ENCODE measurements at regions not wholly inside any gene's neighbourhood (a gene's known extent, or its start where the extent isn't known, plus 50 kb on each side); places are given as distances from the start of the nearest gene placed in this dataset.

GRCh38 chr17:12519956-12520594 lies 145.6 kb upstream of the MYOCD start:
- ChIA-PET POLR2A (no interaction called here), CTCF (interaction anchor here (1.7 kb wide), 1 partner anchor 26 kb away, joined by 5 read pairs; no protein-coding TSS in a partner anchor)
- TF ChIP-seq BHLHE40 (IDR thresholded peaks at IDR 0.05; ENCODE audit: borderline replicate concordance) (no peak), HDGF (IDR thresholded peaks at IDR 0.05; ENCODE audit: borderline replicate concordance) (no peak), ARNT (IDR thresholded peaks at IDR 0.05) (no peak), SUZ12 (IDR thresholded peaks at IDR 0.05) (no peak), SP1 (IDR thresholded peaks at IDR 0.05) (no peak), ZNF384 (IDR thresholded peaks at IDR 0.05) (no peak), ELF4 (IDR thresholded peaks at IDR 0.05) (no peak), TARDBP (IDR thresholded peaks at IDR 0.05) (no peak), FOXM1 (IDR thresholded peaks at IDR 0.05; ENCODE audit: borderline replicate concordance) (no peak), NFRKB (IDR thresholded peaks at IDR 0.05) (no peak)
- no peak for DNase-seq (ENCODE audit: extremely low spot score)

GRCh38 chr17:12521416-12521815 lies 144.3 kb upstream of the MYOCD start:
- CTCF ChIA-PET, result interaction anchor here (1.7 kb wide), 1 partner anchor 24 kb away, joined by 5 read pairs; no protein-coding TSS in a partner anchor
- TF ChIP-seq ELF4 (IDR thresholded peaks at IDR 0.05), result no peak
- TF ChIP-seq BHLHE40 (IDR thresholded peaks at IDR 0.05; ENCODE audit: borderline replicate concordance), result no peak

GRCh38 chr17:12522336-12522735 lies 143.4 kb upstream of the MYOCD start:
- TF ChIP-seq FOXM1 (IDR thresholded peaks at IDR 0.05; ENCODE audit: borderline replicate concordance) (no peak), HDGF (IDR thresholded peaks at IDR 0.05; ENCODE audit: borderline replicate concordance) (no peak), TARDBP (IDR thresholded peaks at IDR 0.05) (no peak), ELF4 (IDR thresholded peaks at IDR 0.05) (no peak), ZNF384 (IDR thresholded peaks at IDR 0.05) (no peak), FOXK2 (IDR thresholded peaks at IDR 0.05) (no peak), FOXA1 (IDR thresholded peaks at IDR 0.05) (no peak), PKNOX1 (IDR thresholded peaks at IDR 0.05) (no peak), CTBP1 (IDR thresholded peaks at IDR 0.05; ENCODE audit: borderline replicate concordance) (no peak), ARNT (IDR thresholded peaks at IDR 0.05) (no peak), L3MBTL2 (conservative IDR thresholded peaks at IDR 0.05) (no peak), LEF1 (IDR thresholded peaks at IDR 0.05; ENCODE audit: borderline replicate concordance) (no peak), SUZ12 (IDR thresholded peaks at IDR 0.05) (no peak), SP1 (IDR thresholded peaks at IDR 0.05) (no peak)
- ChIA-PET CTCF (no interaction called here), POLR2A (no interaction called here)
- no peak for DNase-seq (ENCODE audit: extremely low spot score)

More at GRCh38 chr17:12521416-12521815, 144.3 kb upstream of the MYOCD start:
- no peak for DNase-seq (ENCODE audit: extremely low spot score)
- POLR2A ChIA-PET, result no interaction called here

GRCh38 chr17:12522743-12523183 lies 142.9 kb upstream of the MYOCD start:
- peak; percentile 35 for DNase-seq (ENCODE audit: extremely low spot score)
- ChIA-PET CTCF (no interaction called here), POLR2A (no interaction called here)
- TF ChIP-seq FOXK2 (IDR thresholded peaks at IDR 0.05) (no peak), NFRKB (IDR thresholded peaks at IDR 0.05) (no peak), TARDBP (IDR thresholded peaks at IDR 0.05) (no peak), SP1 (IDR thresholded peaks at IDR 0.05) (no peak), ELF4 (IDR thresholded peaks at IDR 0.05) (no peak)

- ChIA-PET CTCF (no interaction called here), POLR2A (no interaction called here)
- DNase-seq (ENCODE audit: extremely low spot score), result no peak
- TF ChIP-seq NFRKB (IDR thresholded peaks at IDR 0.05) (no peak), FOXA1 (IDR thresholded peaks at IDR 0.05) (no peak), LEF1 (IDR thresholded peaks at IDR 0.05; ENCODE audit: borderline replicate concordance) (no peak), PKNOX1 (IDR thresholded peaks at IDR 0.05) (no peak), FOXK2 (IDR thresholded peaks at IDR 0.05) (no peak)
Observed at GRCh38 chr17:12523244-12523643, 142.4 kb upstream of the MYOCD start.

- TF ChIP-seq PKNOX1 (IDR thresholded peaks at IDR 0.05) (no peak), FOXA1 (IDR thresholded peaks at IDR 0.05) (no peak), FOXM1 (IDR thresholded peaks at IDR 0.05; ENCODE audit: borderline replicate concordance) (no peak), ZNF384 (IDR thresholded peaks at IDR 0.05) (no peak), NFRKB (IDR thresholded peaks at IDR 0.05) (no peak), LEF1 (IDR thresholded peaks at IDR 0.05; ENCODE audit: borderline replicate concordance) (no peak), CTBP1 (IDR thresholded peaks at IDR 0.05; ENCODE audit: borderline replicate concordance) (no peak), BHLHE40 (IDR thresholded peaks at IDR 0.05; ENCODE audit: borderline replicate concordance) (no peak), SUZ12 (IDR thresholded peaks at IDR 0.05) (no peak)
- CTCF ChIA-PET, result interaction anchor here (0.7 kb wide), 1 partner anchor 186 kb away, joined by 3 read pairs; no protein-coding TSS in a partner anchor
- no peak for DNase-seq (ENCODE audit: extremely low spot score)
- POLR2A ChIA-PET, result no interaction called here
Observed at GRCh38 chr17:12528036-12528435, 137.7 kb upstream of the MYOCD start.

- ChIA-PET CTCF (interaction anchor here (1.5 kb wide), 1 partner anchor 15 kb away, joined by 3 read pairs; no protein-coding TSS in a partner anchor), POLR2A (no interaction called here)
- no peak for DNase-seq (ENCODE audit: extremely low spot score)
- TF ChIP-seq CTBP1 (IDR thresholded peaks at IDR 0.05; ENCODE audit: borderline replicate concordance), result no peak
- no peak for TF ChIP-seq ZNF384 (IDR thresholded peaks at IDR 0.05)
- TF ChIP-seq NFRKB (IDR thresholded peaks at IDR 0.05), result no peak
- TF ChIP-seq SUZ12 (IDR thresholded peaks at IDR 0.05), result no peak
- no peak for TF ChIP-seq PKNOX1 (IDR thresholded peaks at IDR 0.05)
- no peak for TF ChIP-seq LEF1 (IDR thresholded peaks at IDR 0.05; ENCODE audit: borderline replicate concordance)
Observed at GRCh38 chr17:12530161-12530560, 135.5 kb upstream of the MYOCD start.
